WERI-Rb-1 (cell line): ENCODE measurements at regions not wholly inside any gene's neighbourhood (a gene's known extent, or its start where the extent isn't known, plus 50 kb on each side); places are given as distances from the start of the nearest gene placed in this dataset.

Source experiments
- DNase-seq: peaks from one replicate; pipeline ENCODE4 v3.0.0-alpha.2; 2020
- H3K27ac ChIP-seq: fragments of 250-450 bp; sonication (Bioruptor Pico); 2 replicates; pipeline ENCODE4 v1.5.1; 2020; ENCODE audit warnings: mild to moderate bottlenecking, moderate library complexity
- H3K27me3 ChIP-seq: fragments of 250-450 bp; sonication (Bioruptor Pico); 2 replicates; pipeline ENCODE4 v1.5.1; 2021; ENCODE audit warnings: mild to moderate bottlenecking, low read depth, moderate library complexity; ENCODE audit not compliant: insufficient read depth, severe bottlenecking
- H3K36me3 ChIP-seq: fragments of 250-450 bp; sonication (Bioruptor Pico); 2 replicates; pipeline ENCODE4 v1.5.1; 2020; ENCODE audit warnings: mild to moderate bottlenecking, moderate library complexity
- H3K4me3 ChIP-seq: 2 replicates; pipeline ENCODE4 v1.5.1; 2011; ENCODE audit warnings: low read depth, mild to moderate bottlenecking, control low read depth, low read length
- H3K9me3 ChIP-seq: fragments of 250-450 bp; sonication (Bioruptor Pico); 2 replicates; pipeline ENCODE4 v1.5.1; 2021; ENCODE audit warnings: mild to moderate bottlenecking, moderate library complexity; ENCODE audit not compliant: severe bottlenecking
- TF ChIP-seq, protein P1 (sequence below): IDR thresholded peaks from 2 replicates; pipeline ENCODE4 v1.5.1; 2011; ENCODE audit warnings: low read depth, mild to moderate bottlenecking, control low read depth, inconsistent platforms, low read length

DNA sequence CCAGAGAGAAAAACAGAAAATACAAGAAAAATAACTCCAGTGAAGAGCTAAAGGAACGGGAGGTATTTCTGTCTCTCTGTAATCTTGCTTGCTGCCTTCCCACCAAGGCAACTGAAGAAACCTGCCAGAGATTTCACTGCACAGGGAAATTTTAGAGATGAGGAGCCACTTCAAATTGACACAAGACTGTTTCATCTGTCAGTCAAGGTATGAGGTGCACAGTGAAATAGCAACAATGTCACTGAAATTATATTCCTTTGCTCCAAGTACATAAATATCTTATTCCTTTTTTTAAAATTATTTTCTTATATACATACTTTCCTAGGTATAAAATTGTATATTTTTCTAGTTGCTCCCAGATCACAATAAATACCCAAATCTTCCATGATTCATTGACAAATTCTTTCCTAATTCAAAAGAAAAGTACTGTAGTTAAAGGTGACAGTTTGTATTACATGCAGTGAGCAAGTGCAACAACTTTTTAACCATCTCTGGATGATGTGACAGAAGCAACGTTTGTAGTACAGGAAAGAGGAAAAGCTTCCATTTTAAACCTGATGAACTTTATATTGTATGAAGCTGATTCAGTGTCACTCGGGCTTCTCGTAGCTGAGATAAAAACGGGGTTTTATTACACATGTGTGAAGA lies 563.4 kb downstream of the TUSC7 start:
- Histone ChIP-seq H3K27ac (no peak overlapping the region), H3K9me3 (no peaks in the 10 kb centered on the region), H3K4me3 (no peak overlapping the region), H3K36me3 (no peaks in the 10 kb centered on the region), H3K27me3 (no peaks in the 10 kb centered on the region)
- TF ChIP-seq, protein P1, sequence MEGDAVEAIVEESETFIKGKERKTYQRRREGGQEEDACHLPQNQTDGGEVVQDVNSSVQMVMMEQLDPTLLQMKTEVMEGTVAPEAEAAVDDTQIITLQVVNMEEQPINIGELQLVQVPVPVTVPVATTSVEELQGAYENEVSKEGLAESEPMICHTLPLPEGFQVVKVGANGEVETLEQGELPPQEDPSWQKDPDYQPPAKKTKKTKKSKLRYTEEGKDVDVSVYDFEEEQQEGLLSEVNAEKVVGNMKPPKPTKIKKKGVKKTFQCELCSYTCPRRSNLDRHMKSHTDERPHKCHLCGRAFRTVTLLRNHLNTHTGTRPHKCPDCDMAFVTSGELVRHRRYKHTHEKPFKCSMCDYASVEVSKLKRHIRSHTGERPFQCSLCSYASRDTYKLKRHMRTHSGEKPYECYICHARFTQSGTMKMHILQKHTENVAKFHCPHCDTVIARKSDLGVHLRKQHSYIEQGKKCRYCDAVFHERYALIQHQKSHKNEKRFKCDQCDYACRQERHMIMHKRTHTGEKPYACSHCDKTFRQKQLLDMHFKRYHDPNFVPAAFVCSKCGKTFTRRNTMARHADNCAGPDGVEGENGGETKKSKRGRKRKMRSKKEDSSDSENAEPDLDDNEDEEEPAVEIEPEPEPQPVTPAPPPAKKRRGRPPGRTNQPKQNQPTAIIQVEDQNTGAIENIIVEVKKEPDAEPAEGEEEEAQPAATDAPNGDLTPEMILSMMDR: no peak
- DNase-seq: no peak

DNA sequence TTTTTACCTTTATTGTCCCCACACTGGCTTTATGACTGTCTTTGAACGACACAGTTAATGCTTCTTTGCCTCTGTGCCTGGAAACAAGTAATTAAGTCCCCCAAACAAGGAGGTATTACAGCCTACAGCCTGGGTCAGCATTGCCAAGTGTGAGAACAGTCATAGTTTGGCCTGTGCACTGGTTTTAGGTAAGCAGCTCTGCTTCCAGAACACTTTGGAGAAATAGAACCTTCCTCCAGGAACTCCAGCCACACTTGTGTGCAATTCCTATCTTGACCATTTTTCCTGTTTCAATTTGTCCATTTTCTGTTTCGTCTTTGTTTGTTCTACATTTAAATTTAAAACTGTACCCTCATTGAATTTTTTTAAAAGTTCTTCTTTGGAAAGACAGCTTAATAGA lies 568.2 kb downstream of the TUSC7 start:
- TF ChIP-seq, protein P1: no peak
- H3K36me3 ChIP-seq: no peaks in the 10 kb centered on the region
- no peak overlapping the region for H3K27ac ChIP-seq
- H3K4me3 ChIP-seq: no peak overlapping the region
- no peaks in the 10 kb centered on the region for H3K9me3 ChIP-seq
- H3K27me3 ChIP-seq: no peaks in the 10 kb centered on the region
- no peak for DNase-seq

DNA sequence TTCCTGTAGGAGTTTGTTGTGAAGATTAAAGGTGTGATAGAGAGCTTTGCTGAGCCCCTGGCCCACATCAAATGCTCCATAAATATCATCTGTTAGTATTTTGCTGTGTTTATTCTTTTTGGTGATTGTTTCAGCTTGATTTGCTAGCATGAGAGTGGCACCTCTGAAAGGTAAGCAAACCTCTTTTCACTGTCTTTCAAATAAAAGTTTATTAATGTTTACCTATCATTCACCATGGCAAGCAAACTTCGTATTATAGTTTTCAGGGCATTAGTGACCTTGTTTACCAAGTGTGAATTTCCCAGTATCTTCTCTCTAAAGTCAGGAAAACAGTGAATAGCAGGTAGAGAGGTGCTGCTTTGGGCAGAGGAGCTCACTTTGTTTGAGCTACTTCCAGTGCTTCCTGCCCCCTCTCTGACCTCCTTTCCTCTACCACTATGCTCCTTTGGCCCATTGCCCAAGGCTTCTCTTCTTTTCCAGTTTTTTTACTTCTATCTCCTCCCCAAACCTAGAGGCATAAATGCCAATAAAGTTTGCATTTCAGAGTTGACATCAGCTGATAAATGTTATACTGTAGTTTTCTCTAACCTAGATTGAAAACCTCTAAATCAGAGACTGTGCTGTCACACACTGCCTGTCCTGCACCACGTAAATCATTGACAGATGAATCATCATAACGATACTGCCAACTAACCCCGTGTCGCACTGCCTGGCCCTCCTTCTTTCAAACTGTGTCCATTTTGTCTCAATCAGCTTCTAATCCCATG lies 569.0 kb downstream of the TUSC7 start:
- DNase-seq: no peak
- TF ChIP-seq, protein P1: no peak
- H3K27ac ChIP-seq: no peak overlapping the region

DNA sequence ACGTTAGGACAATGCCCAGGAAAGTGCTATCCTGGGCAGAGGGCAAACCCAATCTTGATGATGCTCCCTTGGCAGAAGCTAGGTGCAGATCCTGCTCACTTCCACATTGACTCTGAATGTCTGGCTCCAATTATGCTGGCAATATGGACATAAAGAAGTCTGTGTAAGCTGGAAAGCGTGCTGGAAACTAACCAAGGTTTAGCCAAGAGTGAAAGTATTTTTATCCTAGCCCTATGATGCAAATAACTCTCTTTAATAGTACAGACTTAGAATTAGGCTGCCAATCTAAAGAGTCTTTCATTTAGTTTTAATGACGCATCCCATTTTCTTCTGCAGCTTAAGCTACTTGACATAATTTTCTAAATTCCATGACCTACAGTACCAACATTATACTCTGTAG lies 571.8 kb downstream of the TUSC7 start:
- TF ChIP-seq, protein P1: no peak
- no peaks in the 10 kb centered on the region for H3K9me3 ChIP-seq
- H3K36me3 ChIP-seq: no peaks in the 10 kb centered on the region
- no peak overlapping the region for H3K27ac ChIP-seq
- no peak overlapping the region for H3K4me3 ChIP-seq
- no peak for DNase-seq
- H3K27me3 ChIP-seq: no peaks in the 10 kb centered on the region

More for the DNA sequence above, 569.0 kb downstream of the TUSC7 start:
- Histone ChIP-seq H3K9me3 (no peaks in the 10 kb centered on the region), H3K36me3 (no peaks in the 10 kb centered on the region), H3K27me3 (no peaks in the 10 kb centered on the region), H3K4me3 (no peak overlapping the region)

DNA sequence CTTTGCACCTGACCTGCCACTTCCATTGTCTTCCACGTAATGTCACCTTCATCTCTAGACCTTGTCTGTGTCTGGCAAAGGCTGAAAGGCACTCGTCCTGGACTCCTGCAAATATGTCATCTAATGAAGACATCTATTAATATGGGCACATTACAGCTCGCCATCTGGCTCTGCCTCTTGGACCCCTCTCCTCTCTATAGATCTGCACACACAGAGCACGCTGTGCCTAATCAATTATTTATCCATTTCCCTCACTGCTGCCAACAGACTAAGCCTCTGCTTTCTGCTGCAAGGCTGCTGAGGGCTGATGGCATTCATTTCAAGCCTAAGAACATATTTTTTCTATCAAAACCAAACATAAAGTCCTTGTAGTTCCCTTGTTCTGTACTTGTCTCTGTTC lies 573.0 kb downstream of the TUSC7 start:
- Histone ChIP-seq H3K9me3 (no peaks in the 10 kb centered on the region), H3K36me3 (no peaks in the 10 kb centered on the region), H3K27me3 (no peaks in the 10 kb centered on the region), H3K4me3 (no peak overlapping the region), H3K27ac (no peak overlapping the region)
- no peak for DNase-seq
- TF ChIP-seq, protein P1: no peak
